ENCODE measurements at regions not wholly inside any gene's neighbourhood (a gene's known extent, or its start where the extent isn't known, plus 50 kb on each side); places are given as distances from the start of the nearest gene placed in this dataset.

DNA sequence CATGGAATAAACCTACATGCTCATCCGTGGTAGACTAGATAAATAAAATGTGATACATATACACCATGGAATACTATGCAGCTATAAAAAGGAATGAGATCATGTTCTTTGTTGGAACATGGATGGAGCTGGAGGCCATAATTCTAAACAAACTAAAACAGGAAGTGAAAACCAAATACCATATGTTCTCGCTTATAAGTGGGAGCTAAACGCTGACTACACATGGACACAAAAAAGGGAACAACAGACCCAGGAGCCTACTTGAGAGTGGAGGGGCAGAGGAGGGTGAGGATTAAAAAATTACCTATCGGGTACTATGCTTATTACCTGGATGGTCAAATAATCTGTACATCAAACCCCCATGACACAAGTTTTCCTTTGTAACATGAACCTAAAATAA lies 68.7 kb upstream of the SEC61G start:
- Mint-ChIP-seq H3K4me1 (ENCODE audit: low read depth) (no peaks in the 10 kb centered on the region), H3K27me3 (no peaks in the 10 kb centered on the region), H3K9me3 (ENCODE audit: low read depth) (peaks cover 18% of the 10 kb centered on the region), H3K27ac (no peak overlapping the region), H3K36me3 (ENCODE audit: insufficient read depth) (no peaks in the 10 kb centered on the region), H3K4me3 (ENCODE audit: low read depth) (no peak overlapping the region)
- no peak for DNase-seq (ENCODE audit: low spot score, unreplicated experiment)
- TF ChIP-seq, protein P1, sequence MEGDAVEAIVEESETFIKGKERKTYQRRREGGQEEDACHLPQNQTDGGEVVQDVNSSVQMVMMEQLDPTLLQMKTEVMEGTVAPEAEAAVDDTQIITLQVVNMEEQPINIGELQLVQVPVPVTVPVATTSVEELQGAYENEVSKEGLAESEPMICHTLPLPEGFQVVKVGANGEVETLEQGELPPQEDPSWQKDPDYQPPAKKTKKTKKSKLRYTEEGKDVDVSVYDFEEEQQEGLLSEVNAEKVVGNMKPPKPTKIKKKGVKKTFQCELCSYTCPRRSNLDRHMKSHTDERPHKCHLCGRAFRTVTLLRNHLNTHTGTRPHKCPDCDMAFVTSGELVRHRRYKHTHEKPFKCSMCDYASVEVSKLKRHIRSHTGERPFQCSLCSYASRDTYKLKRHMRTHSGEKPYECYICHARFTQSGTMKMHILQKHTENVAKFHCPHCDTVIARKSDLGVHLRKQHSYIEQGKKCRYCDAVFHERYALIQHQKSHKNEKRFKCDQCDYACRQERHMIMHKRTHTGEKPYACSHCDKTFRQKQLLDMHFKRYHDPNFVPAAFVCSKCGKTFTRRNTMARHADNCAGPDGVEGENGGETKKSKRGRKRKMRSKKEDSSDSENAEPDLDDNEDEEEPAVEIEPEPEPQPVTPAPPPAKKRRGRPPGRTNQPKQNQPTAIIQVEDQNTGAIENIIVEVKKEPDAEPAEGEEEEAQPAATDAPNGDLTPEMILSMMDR (IDR thresholded peaks at IDR 0.05; ENCODE audit: unreplicated experiment) = no peak

DNA sequence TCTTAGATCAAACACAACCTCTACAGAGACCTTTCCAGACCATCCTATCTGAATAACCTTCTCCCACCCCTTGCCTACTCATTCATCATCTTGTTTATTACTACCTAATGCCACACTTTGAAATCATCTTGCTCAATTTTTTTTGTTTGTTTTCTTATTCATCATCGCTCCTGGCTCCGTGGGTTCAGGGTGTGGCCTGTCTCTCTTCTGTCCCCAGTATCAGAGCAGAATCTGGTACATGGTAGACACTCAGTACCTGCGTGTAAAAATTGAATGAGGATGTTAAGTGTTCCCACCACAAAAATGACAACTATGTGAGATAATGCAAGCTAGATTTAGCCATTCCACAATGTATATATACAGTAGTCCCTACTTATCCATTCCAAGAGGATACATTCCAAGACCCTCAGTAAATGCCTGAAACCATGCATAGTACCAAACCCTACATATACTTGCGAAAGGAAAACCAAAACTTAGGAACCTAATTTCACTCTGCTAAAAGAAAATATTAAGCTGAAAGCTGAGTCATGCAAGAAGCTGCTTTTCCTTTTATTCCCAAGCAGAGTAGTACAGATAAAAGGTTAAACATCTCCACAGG lies 72.1 kb upstream of the SEC61G start:
- DNase-seq (ENCODE audit: low spot score, unreplicated experiment) = no peak
- Mint-ChIP-seq H3K9me3 (ENCODE audit: low read depth) (peaks cover 18% of the 10 kb centered on the region), H3K4me3 (ENCODE audit: low read depth) (no peak overlapping the region), H3K27ac (no peak overlapping the region), H3K27me3 (no peaks in the 10 kb centered on the region), H3K4me1 (ENCODE audit: low read depth) (no peaks in the 10 kb centered on the region), H3K36me3 (ENCODE audit: insufficient read depth) (no peaks in the 10 kb centered on the region)
- TF ChIP-seq, protein P1 (IDR thresholded peaks at IDR 0.05; ENCODE audit: unreplicated experiment) = no peak

DNA sequence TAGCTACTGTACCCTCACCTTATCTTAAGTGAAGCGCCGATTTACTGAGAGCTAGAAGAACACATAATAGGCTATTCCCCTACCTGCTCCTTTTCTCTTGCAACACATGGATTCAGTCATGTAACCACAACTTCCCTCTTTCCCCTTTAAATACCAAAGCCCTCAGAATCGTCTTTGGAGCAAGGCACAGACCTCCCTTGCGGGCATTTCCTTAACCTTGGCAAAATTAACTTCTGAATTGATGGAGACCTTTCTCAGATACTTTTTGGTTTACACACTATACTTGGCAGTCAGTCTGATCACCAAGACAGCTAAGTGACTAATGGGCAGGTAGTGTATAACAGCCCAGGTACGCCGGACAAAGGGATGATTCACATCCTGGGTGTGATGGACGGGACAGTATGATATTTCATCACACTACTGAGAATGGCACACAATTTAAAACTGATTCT lies 72.7 kb upstream of the SEC61G start:
- TF ChIP-seq, protein P1 (IDR thresholded peaks at IDR 0.05; ENCODE audit: unreplicated experiment) = no peak
- no peak overlapping the region for H3K4me3 Mint-ChIP-seq (ENCODE audit: low read depth)
- peaks cover 18% of the 10 kb centered on the region for H3K9me3 Mint-ChIP-seq (ENCODE audit: low read depth)
- no peak overlapping the region for H3K27ac Mint-ChIP-seq
- no peaks in the 10 kb centered on the region for H3K27me3 Mint-ChIP-seq
- DNase-seq (ENCODE audit: low spot score, unreplicated experiment) = no peak
- no peaks in the 10 kb centered on the region for H3K36me3 Mint-ChIP-seq (ENCODE audit: insufficient read depth)
- H3K4me1 Mint-ChIP-seq (ENCODE audit: low read depth) = no peaks in the 10 kb centered on the region

- H3K4me3 Mint-ChIP-seq (ENCODE audit: low read depth) = no peak overlapping the region
- H3K9me3 Mint-ChIP-seq (ENCODE audit: low read depth) = peaks cover 12% of the 10 kb centered on the region
- no peak for DNase-seq (ENCODE audit: low spot score, unreplicated experiment)
- H3K4me1 Mint-ChIP-seq (ENCODE audit: low read depth) = no peaks in the 10 kb centered on the region
- no peak overlapping the region for H3K27ac Mint-ChIP-seq
- TF ChIP-seq, protein P1 (IDR thresholded peaks at IDR 0.05; ENCODE audit: unreplicated experiment) = no peak
- H3K36me3 Mint-ChIP-seq (ENCODE audit: insufficient read depth) = no peaks in the 10 kb centered on the region
- H3K27me3 Mint-ChIP-seq = no peaks in the 10 kb centered on the region
Measured at GRCh38 chr7:54833001-54833467, 74.0 kb upstream of the SEC61G start.

DNA sequence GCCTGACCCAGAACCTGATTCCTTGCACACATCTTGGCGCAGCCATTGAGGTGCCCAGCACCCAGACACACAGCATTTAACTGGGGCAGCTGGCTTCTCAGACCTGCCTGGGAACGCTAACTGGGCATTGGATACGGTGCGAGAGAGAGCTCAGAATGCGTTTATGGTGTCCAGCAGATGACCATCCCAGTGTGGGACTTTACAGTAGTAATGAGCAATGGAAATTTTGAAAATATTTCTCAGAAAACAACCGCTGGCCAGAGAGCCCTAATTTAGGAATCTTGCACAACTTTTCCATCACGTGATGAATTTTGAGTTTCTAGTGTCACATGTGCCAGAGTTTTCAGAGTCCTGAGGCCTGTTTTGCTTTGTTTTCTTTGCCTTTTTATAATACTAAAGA lies 78.2 kb upstream of the SEC61G start:
- TF ChIP-seq, protein P1 (IDR thresholded peaks at IDR 0.05; ENCODE audit: unreplicated experiment) = no peak
- Mint-ChIP-seq H3K9me3 (ENCODE audit: low read depth) (no peaks in the 10 kb centered on the region), H3K36me3 (ENCODE audit: insufficient read depth) (no peaks in the 10 kb centered on the region), H3K4me1 (ENCODE audit: low read depth) (peaks cover 1% of the 10 kb centered on the region), H3K4me3 (ENCODE audit: low read depth) (no peak overlapping the region), H3K27me3 (no peaks in the 10 kb centered on the region), H3K27ac (no peak overlapping the region)
- DNase-seq (ENCODE audit: low spot score, unreplicated experiment) = no peak
